C4-2B (cell line): ENCODE measurements at regions not wholly inside any gene's neighbourhood (a gene's known extent, or its start where the extent isn't known, plus 50 kb on each side); places are given as distances from the start of the nearest gene placed in this dataset.

ENCODE experiments used
- H3K27ac ChIP-seq: fragments of 450-650 bp; 2 replicates; pipeline ENCODE4 v1.5.1; 2017
- CTCF ChIP-seq: fragments of 450-650 bp; conservative IDR thresholded peaks from 2 replicates; pipeline ENCODE4 v1.5.1; 2017; ENCODE audit warnings: mild to moderate bottlenecking
- ZFX ChIP-seq: fragments of 450-650 bp; IDR thresholded peaks from 2 replicates; pipeline ENCODE4 v1.6.1; 2017

- no peak overlapping the region for H3K27ac ChIP-seq
- peak; percentile 59 for TF ChIP-seq CTCF
- no peak for TF ChIP-seq ZFX
Measured at GRCh38 chr10:63987212-63987611, 466.0 kb downstream of the REEP3 start.

- H3K27ac ChIP-seq = no peak overlapping the region
- TF ChIP-seq ZFX (no peak), CTCF (no peak)
Measured at GRCh38 chr10:63994371-63994770, 473.2 kb downstream of the REEP3 start.

- no peak overlapping the region for H3K27ac ChIP-seq
- TF ChIP-seq ZFX = no peak
- TF ChIP-seq CTCF = no peak
Measured at GRCh38 chr10:64007157-64007556, 486.0 kb downstream of the REEP3 start.

DNA sequence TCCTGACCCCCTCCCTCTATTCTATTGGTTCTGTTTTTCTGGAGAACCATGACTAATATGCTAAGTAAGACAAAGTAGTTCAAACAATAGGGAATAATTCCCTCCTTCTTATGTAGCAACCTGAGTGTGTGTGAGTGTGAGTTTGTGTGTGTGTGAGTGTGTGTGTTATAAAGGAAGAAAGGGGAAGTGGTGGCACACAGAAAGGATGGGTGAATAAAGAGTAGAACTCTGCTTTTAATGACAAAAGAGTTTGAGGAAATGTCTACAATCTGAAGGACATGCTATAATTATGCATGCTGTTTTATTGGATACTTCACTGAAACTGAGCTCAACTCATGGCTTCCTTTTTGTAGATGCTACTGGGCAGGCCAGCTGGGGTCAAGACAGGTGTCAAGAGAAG is 489.5 kb downstream of the REEP3 start:
- TF ChIP-seq ZFX = no peak
- TF ChIP-seq CTCF = no peak
- H3K27ac ChIP-seq = no peak overlapping the region

DNA sequence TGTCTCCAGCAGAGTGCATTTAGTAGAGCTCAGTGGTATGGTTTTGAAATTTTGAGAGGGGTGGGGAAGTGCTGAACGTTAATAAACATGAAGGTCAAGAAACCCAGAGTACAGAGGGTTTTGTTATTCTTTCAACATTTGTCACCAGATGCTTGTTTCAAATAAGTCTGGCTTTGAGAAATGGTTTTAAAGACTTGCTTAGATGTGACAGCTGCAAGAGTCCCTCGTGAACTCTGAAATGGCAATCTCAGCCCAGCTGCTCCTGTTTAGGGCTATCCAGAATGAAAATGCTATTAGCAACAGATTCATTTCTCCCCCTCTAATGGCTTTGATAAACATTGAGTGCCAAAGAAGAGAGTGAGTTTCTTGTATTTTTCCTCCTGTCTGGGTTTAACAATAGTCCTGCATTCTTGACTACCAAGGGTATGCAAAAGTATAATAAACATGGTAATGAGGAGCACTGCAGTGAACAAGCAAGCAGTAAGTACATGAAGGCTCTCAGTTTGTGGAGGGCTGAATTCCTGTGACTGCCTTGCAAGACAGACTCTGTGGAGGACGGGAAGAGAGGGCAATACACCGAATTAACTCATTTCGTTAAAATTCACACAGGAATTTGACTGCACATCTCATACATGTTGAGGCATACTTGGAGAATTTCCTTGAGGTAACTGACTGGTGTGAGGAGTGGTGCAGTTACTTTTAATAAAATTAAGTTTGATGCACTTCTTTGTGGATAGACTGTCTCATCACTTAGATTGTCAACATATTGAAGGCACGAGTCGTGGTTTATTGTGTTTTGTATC is 490.9 kb downstream of the REEP3 start:
- TF ChIP-seq ZFX (no peak), CTCF (no peak)

GRCh38 chr10:64014281-64014680 is 493.1 kb downstream of the REEP3 start:
- TF ChIP-seq ZFX (no peak), CTCF (no peak)
- H3K27ac ChIP-seq = no peak overlapping the region

More for the DNA sequence above, 490.9 kb downstream of the REEP3 start:
- H3K27ac ChIP-seq = no peak overlapping the region

DNA sequence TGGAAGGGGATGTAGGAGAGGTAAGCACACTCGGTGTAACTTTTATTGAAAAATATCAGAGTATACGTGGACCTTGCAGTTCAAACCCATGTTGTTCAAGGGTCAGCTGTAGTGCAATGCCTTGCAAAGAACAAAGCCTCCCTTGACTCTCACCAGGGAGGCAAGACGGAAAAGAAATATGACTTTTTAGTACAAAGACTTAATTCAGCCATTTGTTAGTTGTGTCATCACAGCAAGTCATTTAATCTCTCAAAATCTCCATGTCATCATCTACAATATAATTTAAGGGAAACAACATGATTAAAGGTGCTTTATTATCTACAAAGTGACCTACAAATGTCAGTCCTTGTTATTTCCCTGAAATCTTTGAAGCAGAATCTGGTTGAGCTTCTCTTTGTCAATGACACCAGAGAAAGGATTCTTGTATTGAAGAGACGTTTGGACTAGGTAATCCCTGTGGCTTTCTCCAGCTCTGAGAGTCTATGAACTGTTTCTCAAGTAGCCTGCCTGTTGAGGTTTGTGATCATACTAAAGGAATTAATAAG is 502.8 kb downstream of the REEP3 start:
- TF ChIP-seq ZFX (no peak), CTCF (no peak)

More for the DNA sequence above, 502.8 kb downstream of the REEP3 start:
- no peak overlapping the region for H3K27ac ChIP-seq
